Ecto neural progenitor cell (in vitro differentiated cells): ENCODE measurements at regions not wholly inside any gene's neighbourhood (a gene's known extent, or its start where the extent isn't known, plus 50 kb on each side); places are given as distances from the start of the nearest gene placed in this dataset.

Source experiments
- DNase-seq: peaks from one replicate; pipeline ENCODE4 v3.0.0-alpha.2; 2018; ENCODE audit warnings: low spot score

GRCh38 chr2:43033466-43034241, 192.8 kb downstream of the ZFP36L2 start:
- no peak for DNase-seq

- DNase-seq = no peak
Measured at GRCh38 chr2:43033016-43033270, 193.5 kb downstream of the ZFP36L2 start.

- DNase-seq = peak; percentile 45
Measured at GRCh38 chr2:43032213-43033015, 194.0 kb downstream of the ZFP36L2 start.

GRCh38 chr2:43031471-43032212, 194.8 kb downstream of the ZFP36L2 start:
- no peak for DNase-seq

GRCh38 chr2:43030551-43031307, 195.7 kb downstream of the ZFP36L2 start:
- no peak for DNase-seq

- no peak for DNase-seq
Measured at GRCh38 chr2:43029186-43029585, 197.2 kb downstream of the ZFP36L2 start.

GRCh38 chr2:43028188-43028587, 198.2 kb downstream of the ZFP36L2 start:
- DNase-seq = no peak

- DNase-seq = no peak
Measured at GRCh38 chr2:43027097-43027873, 199.1 kb downstream of the ZFP36L2 start.

GRCh38 chr2:43026426-43027096, 199.8 kb downstream of the ZFP36L2 start:
- no peak for DNase-seq

- DNase-seq = no peak
Measured at GRCh38 chr2:43025709-43026295, 200.6 kb downstream of the ZFP36L2 start.

- peak; percentile 83 for DNase-seq
Measured at GRCh38 chr2:43024515-43025011, 201.8 kb downstream of the ZFP36L2 start.

GRCh38 chr2:43023791-43024514, 202.5 kb downstream of the ZFP36L2 start:
- DNase-seq = no peak

GRCh38 chr2:43022896-43023295, 203.5 kb downstream of the ZFP36L2 start:
- DNase-seq = no peak

- DNase-seq = no peak
Measured at GRCh38 chr2:43021791-43022509, 204.5 kb downstream of the ZFP36L2 start.

- no peak for DNase-seq
Measured at GRCh38 chr2:43020990-43021669, 205.3 kb downstream of the ZFP36L2 start.

GRCh38 chr2:43020296-43020695, 206.1 kb downstream of the ZFP36L2 start:
- no peak for DNase-seq

GRCh38 chr2:43019536-43020183, 206.7 kb downstream of the ZFP36L2 start:
- no peak for DNase-seq

GRCh38 chr2:43019025-43019367, 207.4 kb downstream of the ZFP36L2 start:
- no peak for DNase-seq
